ENCODE measurements at regions not wholly inside any gene's neighbourhood (a gene's known extent, or its start where the extent isn't known, plus 50 kb on each side); places are given as distances from the start of the nearest gene placed in this dataset.

DNA sequence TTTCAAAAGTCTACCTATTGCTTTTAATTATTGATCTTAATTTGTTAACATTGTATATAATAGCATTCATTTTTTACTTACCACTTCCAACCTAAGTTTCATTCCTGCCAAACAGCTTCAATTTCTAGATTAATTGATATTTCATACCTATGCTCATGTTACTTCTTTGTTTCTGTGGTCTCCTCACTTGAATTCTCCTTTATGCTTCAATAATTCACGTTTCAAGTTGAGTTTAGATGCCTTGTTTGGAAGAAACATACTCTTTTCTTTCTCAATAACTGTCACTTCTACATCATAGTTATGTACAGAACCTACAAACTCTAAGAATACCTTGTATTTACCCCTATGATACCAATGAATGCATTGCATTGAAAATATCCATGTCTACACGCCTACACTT is 862.2 kb upstream of the LRATD1 start:
- TF ChIP-seq CTCF (conservative IDR thresholded peaks at IDR 0.05 in 1 of 2, IDR thresholded peaks at IDR 0.05 in 1 of 2; ENCODE audit: low read depth in 1 of 2, low read length in 2 of 2) (no peak), EZH2 (IDR thresholded peaks at IDR 0.05; ENCODE audit: low read length, missing control alignments) (no peak)
